GM23338 (cell line): ENCODE measurements at regions not wholly inside any gene's neighbourhood (a gene's known extent, or its start where the extent isn't known, plus 50 kb on each side); places are given as distances from the start of the nearest gene placed in this dataset.

Experiments used
- CREB1 ChIP-seq: fragments of 250-450 bp; sonication (Bioruptor Pico); IDR thresholded peaks from 2 replicates; pipeline ENCODE4 v1.5.0; 2020; ENCODE audit warnings: low read depth, mild to moderate bottlenecking, moderate library complexity
- EZH2phosphoT487 ChIP-seq: fragments of 200-600 bp; sonication (generic); IDR thresholded peaks from one replicate; pipeline ENCODE4 v1.8.1; 2018; ENCODE audit warnings: antibody characterized with exemption; ENCODE audit not compliant: unreplicated experiment
- JUNB ChIP-seq: IDR thresholded peaks from one replicate; pipeline ENCODE4 v1.6.1; 2016; ENCODE audit warnings: antibody characterized with exemption; ENCODE audit not compliant: unreplicated experiment
- ZNF114 ChIP-seq: fragments of 250-450 bp; sonication (Bioruptor Pico); IDR thresholded peaks from 2 replicates; pipeline ENCODE4 v1.5.0; 2020; ENCODE audit warnings: mild to moderate bottlenecking, moderate library complexity
- TF ChIP-seq, protein P1 (sequence below): fragments of 250-450 bp; sonication (Bioruptor Pico); IDR thresholded peaks from 2 replicates; pipeline ENCODE4 v1.5.0; 2020; ENCODE audit warnings: mild to moderate bottlenecking, moderate library complexity
- TF ChIP-seq, protein P2 (sequence below): IDR thresholded peaks from one replicate; pipeline ENCODE4 v1.6.1; 2018; ENCODE audit warnings: antibody characterized with exemption; ENCODE audit not compliant: unreplicated experiment
- TF ChIP-seq, protein P3 (sequence below), 2 experiments: fragments of 200-600 bp in 1 of 2; sonication (generic) in 1 of 2; conservative IDR thresholded peaks; 2 replicates each; pipeline versions ENCODE4 v1.5.1 to v1.6.1; 2016 to 2017; ENCODE audit warnings: antibody characterized with exemption in 2 of 2, low read depth in 2 of 2, mild to moderate bottlenecking in 2 of 2, moderate library complexity in 1 of 2

DNA sequence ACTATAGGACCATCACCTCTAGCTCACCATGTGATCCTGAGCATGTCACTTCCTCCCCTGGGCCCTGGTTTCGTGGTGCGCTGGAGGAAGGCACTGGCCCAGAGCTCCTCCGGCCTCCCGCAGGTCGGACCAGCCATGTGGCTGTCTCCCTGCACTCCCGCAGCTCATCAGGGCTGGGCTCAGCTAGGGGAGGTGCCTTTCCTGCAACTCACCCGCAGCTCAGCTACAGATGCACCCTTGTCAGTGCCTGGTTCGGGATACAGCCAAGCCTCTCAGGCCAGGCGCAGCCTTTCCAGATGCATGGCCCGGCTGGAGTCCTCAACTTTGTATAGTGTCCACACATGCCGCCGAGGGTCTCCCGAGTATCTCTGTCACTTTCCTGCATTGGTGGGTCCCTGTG lies 138.2 kb upstream of the VSTM2B start (continued):
- TF ChIP-seq, protein P1, sequence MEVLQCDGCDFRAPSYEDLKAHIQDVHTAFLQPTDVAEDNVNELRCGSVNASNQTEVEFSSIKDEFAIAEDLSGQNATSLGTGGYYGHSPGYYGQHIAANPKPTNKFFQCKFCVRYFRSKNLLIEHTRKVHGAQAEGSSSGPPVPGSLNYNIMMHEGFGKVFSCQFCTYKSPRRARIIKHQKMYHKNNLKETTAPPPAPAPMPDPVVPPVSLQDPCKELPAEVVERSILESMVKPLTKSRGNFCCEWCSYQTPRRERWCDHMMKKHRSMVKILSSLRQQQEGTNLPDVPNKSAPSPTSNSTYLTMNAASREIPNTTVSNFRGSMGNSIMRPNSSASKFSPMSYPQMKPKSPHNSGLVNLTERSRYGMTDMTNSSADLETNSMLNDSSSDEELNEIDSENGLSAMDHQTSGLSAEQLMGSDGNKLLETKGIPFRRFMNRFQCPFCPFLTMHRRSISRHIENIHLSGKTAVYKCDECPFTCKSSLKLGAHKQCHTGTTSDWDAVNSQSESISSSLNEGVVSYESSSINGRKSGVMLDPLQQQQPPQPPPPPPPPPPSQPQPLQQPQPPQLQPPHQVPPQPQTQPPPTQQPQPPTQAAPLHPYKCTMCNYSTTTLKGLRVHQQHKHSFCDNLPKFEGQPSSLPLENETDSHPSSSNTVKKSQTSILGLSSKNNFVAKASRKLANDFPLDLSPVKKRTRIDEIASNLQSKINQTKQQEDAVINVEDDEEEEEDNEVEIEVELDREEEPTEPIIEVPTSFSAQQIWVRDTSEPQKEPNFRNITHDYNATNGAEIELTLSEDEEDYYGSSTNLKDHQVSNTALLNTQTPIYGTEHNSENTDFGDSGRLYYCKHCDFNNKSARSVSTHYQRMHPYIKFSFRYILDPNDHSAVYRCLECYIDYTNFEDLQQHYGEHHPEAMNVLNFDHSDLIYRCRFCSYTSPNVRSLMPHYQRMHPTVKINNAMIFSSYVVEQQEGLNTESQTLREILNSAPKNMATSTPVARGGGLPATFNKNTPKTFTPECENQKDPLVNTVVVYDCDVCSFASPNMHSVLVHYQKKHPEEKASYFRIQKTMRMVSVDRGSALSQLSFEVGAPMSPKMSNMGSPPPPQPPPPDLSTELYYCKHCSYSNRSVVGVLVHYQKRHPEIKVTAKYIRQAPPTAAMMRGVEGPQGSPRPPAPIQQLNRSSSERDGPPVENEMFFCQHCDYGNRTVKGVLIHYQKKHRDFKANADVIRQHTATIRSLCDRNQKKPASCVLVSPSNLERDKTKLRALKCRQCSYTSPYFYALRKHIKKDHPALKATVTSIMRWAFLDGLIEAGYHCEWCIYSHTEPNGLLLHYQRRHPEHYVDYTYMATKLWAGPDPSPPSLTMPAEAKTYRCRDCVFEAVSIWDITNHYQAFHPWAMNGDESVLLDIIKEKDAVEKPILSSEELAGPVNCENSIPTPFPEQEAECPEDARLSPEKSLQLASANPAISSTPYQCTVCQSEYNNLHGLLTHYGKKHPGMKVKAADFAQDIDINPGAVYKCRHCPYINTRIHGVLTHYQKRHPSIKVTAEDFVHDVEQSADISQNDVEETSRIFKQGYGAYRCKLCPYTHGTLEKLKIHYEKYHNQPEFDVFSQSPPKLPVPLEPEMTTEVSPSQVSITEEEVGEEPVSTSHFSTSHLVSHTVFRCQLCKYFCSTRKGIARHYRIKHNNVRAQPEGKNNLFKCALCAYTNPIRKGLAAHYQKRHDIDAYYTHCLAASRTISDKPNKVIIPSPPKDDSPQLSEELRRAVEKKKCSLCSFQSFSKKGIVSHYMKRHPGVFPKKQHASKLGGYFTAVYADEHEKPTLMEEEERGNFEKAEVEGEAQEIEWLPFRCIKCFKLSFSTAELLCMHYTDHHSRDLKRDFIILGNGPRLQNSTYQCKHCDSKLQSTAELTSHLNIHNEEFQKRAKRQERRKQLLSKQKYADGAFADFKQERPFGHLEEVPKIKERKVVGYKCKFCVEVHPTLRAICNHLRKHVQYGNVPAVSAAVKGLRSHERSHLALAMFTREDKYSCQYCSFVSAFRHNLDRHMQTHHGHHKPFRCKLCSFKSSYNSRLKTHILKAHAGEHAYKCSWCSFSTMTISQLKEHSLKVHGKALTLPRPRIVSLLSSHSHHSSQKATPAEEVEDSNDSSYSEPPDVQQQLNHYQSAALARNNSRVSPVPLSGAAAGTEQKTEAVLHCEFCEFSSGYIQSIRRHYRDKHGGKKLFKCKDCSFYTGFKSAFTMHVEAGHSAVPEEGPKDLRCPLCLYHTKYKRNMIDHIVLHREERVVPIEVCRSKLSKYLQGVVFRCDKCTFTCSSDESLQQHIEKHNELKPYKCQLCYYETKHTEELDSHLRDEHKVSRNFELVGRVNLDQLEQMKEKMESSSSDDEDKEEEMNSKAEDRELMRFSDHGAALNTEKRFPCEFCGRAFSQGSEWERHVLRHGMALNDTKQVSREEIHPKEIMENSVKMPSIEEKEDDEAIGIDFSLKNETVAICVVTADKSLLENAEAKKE (CRISPR knock-in tag) = no peak
- TF ChIP-seq, protein P2, sequence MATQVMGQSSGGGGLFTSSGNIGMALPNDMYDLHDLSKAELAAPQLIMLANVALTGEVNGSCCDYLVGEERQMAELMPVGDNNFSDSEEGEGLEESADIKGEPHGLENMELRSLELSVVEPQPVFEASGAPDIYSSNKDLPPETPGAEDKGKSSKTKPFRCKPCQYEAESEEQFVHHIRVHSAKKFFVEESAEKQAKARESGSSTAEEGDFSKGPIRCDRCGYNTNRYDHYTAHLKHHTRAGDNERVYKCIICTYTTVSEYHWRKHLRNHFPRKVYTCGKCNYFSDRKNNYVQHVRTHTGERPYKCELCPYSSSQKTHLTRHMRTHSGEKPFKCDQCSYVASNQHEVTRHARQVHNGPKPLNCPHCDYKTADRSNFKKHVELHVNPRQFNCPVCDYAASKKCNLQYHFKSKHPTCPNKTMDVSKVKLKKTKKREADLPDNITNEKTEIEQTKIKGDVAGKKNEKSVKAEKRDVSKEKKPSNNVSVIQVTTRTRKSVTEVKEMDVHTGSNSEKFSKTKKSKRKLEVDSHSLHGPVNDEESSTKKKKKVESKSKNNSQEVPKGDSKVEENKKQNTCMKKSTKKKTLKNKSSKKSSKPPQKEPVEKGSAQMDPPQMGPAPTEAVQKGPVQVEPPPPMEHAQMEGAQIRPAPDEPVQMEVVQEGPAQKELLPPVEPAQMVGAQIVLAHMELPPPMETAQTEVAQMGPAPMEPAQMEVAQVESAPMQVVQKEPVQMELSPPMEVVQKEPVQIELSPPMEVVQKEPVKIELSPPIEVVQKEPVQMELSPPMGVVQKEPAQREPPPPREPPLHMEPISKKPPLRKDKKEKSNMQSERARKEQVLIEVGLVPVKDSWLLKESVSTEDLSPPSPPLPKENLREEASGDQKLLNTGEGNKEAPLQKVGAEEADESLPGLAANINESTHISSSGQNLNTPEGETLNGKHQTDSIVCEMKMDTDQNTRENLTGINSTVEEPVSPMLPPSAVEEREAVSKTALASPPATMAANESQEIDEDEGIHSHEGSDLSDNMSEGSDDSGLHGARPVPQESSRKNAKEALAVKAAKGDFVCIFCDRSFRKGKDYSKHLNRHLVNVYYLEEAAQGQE = no peak
- TF ChIP-seq ZNF114 (CRISPR knock-in tag) = no peak
- TF ChIP-seq JUNB = no peak
- TF ChIP-seq, protein P3, sequence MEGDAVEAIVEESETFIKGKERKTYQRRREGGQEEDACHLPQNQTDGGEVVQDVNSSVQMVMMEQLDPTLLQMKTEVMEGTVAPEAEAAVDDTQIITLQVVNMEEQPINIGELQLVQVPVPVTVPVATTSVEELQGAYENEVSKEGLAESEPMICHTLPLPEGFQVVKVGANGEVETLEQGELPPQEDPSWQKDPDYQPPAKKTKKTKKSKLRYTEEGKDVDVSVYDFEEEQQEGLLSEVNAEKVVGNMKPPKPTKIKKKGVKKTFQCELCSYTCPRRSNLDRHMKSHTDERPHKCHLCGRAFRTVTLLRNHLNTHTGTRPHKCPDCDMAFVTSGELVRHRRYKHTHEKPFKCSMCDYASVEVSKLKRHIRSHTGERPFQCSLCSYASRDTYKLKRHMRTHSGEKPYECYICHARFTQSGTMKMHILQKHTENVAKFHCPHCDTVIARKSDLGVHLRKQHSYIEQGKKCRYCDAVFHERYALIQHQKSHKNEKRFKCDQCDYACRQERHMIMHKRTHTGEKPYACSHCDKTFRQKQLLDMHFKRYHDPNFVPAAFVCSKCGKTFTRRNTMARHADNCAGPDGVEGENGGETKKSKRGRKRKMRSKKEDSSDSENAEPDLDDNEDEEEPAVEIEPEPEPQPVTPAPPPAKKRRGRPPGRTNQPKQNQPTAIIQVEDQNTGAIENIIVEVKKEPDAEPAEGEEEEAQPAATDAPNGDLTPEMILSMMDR (conservative IDR thresholded peaks at IDR 0.05; ENCODE audit: low read depth in 2 of 2) = no peak
- no peak for TF ChIP-seq EZH2phosphoT487
- no peak for TF ChIP-seq CREB1 (CRISPR knock-in tag)
